ENCODE measurements at regions not wholly inside any gene's neighbourhood (a gene's known extent, or its start where the extent isn't known, plus 50 kb on each side); places are given as distances from the start of the nearest gene placed in this dataset.

GRCh38 chr2:49238604-49238960, 84.3 kb upstream of the FSHR start:
- Histone ChIP-seq H3K36me3 (replicated peaks in 1 of 2; ENCODE audit: control extremely low read depth in 1 of 2, control insufficient read depth in 1 of 2, extremely low read depth in 1 of 2, insufficient read depth in 2 of 2, low read length in 1 of 2) (no peaks in the 10 kb centered on the region), H2AFZ (ENCODE audit: insufficient read depth, low read depth, low read length, poor library complexity, severe bottlenecking) (no peak overlapping the region), H3K27me3 (replicated peaks in 1 of 4; ENCODE audit: control extremely low read depth in 1 of 4, control insufficient read depth in 3 of 4, insufficient read depth in 4 of 4, low read length in 3 of 4) (no peaks in the 10 kb centered on the region), H3K4me2 (replicated peaks; ENCODE audit: low read depth, low read length, poor library complexity, severe bottlenecking) (no peak overlapping the region), H4K20me1 (ENCODE audit: control insufficient read depth, insufficient read depth, low read length, poor library complexity, severe bottlenecking) (no peaks in the 10 kb centered on the region), H3K4me3 (ENCODE audit: control extremely low read depth in 1 of 5, extremely low read depth in 1 of 5, insufficient read depth in 1 of 5, low read depth in 2 of 5, low read length in 4 of 5) (no peak overlapping the region), H3K79me2 (ENCODE audit: control insufficient read depth, insufficient read depth, low read length) (no peaks in the 10 kb centered on the region), H3K27ac (ENCODE audit: low read length in 2 of 2) (no peak overlapping the region), H3K4me1 (ENCODE audit: control insufficient read depth in 2 of 2, insufficient read depth in 2 of 2, low read length in 2 of 2) (no peaks in the 10 kb centered on the region), H3K9me3 (ENCODE audit: control extremely low read depth in 1 of 3, control insufficient read depth in 2 of 3, insufficient read depth in 1 of 3, low read length in 2 of 3) (peaks cover 0 to under 1% (median 0%) of the 10 kb centered on the region in 3 donors), H3K9ac (ENCODE audit: low read length) (no peak overlapping the region)
- H3K27me3 Mint-ChIP-seq = no peaks in the 10 kb centered on the region
- CTCF ChIA-PET = no interaction called here
- POLR2A ChIA-PET = no interaction called here
- no peaks in the 10 kb centered on the region for H3K4me1 Mint-ChIP-seq
- no peaks in the 10 kb centered on the region for H3K9me3 Mint-ChIP-seq (ENCODE audit: insufficient read depth)
- H3K27ac Mint-ChIP-seq = no peak overlapping the region
- no peak for DNase-seq
- no peak overlapping the region for H3K4me3 Mint-ChIP-seq
- no peak for TF ChIP-seq EZH2 (IDR thresholded peaks at IDR 0.05; ENCODE audit: borderline replicate concordance, insufficient read depth, low read depth, low read length, poor library complexity, severe bottlenecking)
- no peak for TF ChIP-seq CTCF (IDR thresholded peaks at IDR 0.05)
- ATAC-seq (ENCODE audit: low read depth) = no peak
- intact Hi-C loops (cut with micrococcal nuclease) = no loop called here

GRCh38 chr2:49237867-49238603, 83.7 kb upstream of the FSHR start:
- H3K9ac ChIP-seq (ENCODE audit: low read length) = no peak overlapping the region
- no peaks in the 10 kb centered on the region for H3K27me3 ChIP-seq (replicated peaks in 1 of 4; ENCODE audit: control extremely low read depth in 1 of 4, control insufficient read depth in 3 of 4, insufficient read depth in 4 of 4, low read length in 3 of 4)
- H3K4me1 ChIP-seq (ENCODE audit: control insufficient read depth in 2 of 2, insufficient read depth in 2 of 2, low read length in 2 of 2) = no peaks in the 10 kb centered on the region
- WGBS (ENCODE audit: insufficient coverage) = 86% methylated on average over 1 of the region's 6 CpGs
- no peak overlapping the region for H3K4me3 ChIP-seq (ENCODE audit: control extremely low read depth in 1 of 5, extremely low read depth in 1 of 5, insufficient read depth in 1 of 5, low read depth in 2 of 5, low read length in 4 of 5)
- Mint-ChIP-seq H3K27ac (no peak overlapping the region), H3K27me3 (no peaks in the 10 kb centered on the region), H3K9me3 (ENCODE audit: insufficient read depth) (no peaks in the 10 kb centered on the region), H3K4me1 (no peaks in the 10 kb centered on the region), H3K4me3 (no peak overlapping the region)
- no peak overlapping the region for H3K27ac ChIP-seq (ENCODE audit: low read length in 2 of 2)
- DNase-seq (no peak), ATAC-seq (ENCODE audit: low read depth) (no peak)
- ChIA-PET CTCF (no interaction called here), POLR2A (no interaction called here)
- H3K36me3 ChIP-seq (replicated peaks in 1 of 2; ENCODE audit: control extremely low read depth in 1 of 2, control insufficient read depth in 1 of 2, extremely low read depth in 1 of 2, insufficient read depth in 2 of 2, low read length in 1 of 2) = no peaks in the 10 kb centered on the region
- no peaks in the 10 kb centered on the region for H3K79me2 ChIP-seq (ENCODE audit: control insufficient read depth, insufficient read depth, low read length)
- intact Hi-C loops (cut with micrococcal nuclease) = no loop called here
- peaks cover 0 to 5% (median 0%) of the 10 kb centered on the region in 3 donors for H3K9me3 ChIP-seq (ENCODE audit: control extremely low read depth in 1 of 3, control insufficient read depth in 2 of 3, insufficient read depth in 1 of 3, low read length in 2 of 3)
- TF ChIP-seq CTCF (IDR thresholded peaks at IDR 0.05) = no peak
- TF ChIP-seq EZH2 (IDR thresholded peaks at IDR 0.05; ENCODE audit: borderline replicate concordance, insufficient read depth, low read depth, low read length, poor library complexity, severe bottlenecking) = no peak
- no peak overlapping the region for H3K4me2 ChIP-seq (replicated peaks; ENCODE audit: low read depth, low read length, poor library complexity, severe bottlenecking)
- no peaks in the 10 kb centered on the region for H4K20me1 ChIP-seq (ENCODE audit: control insufficient read depth, insufficient read depth, low read length, poor library complexity, severe bottlenecking)
- no peak overlapping the region for H2AFZ ChIP-seq (ENCODE audit: insufficient read depth, low read depth, low read length, poor library complexity, severe bottlenecking)

All from B cell (primary cell).